Muscle of back (tissue), 3 donors: ENCODE measurements at regions not wholly inside any gene's neighbourhood (a gene's known extent, or its start where the extent isn't known, plus 50 kb on each side); places are given as distances from the start of the nearest gene placed in this dataset.
A peak's percentile ranks its signal among the peaks of the same experiment; 100 is the strongest.

ENCODE experiments used
- DNase-seq, 3 donors: peaks; one replicate each; pipeline versions ENCODE4 v3.0.0 to v3.0.0-alpha.2; 2013

- no peak for DNase-seq
Measured at GRCh38 chr9:79135681-79136415, 435.9 kb upstream of the TLE4 start.

- no peak for DNase-seq
Measured at GRCh38 chr9:79140751-79141150, 431.0 kb upstream of the TLE4 start.

GRCh38 chr9:79143211-79143610 is 428.6 kb upstream of the TLE4 start:
- DNase-seq = no peak

- DNase-seq = no peak
Measured at GRCh38 chr9:79145442-79145841, 426.3 kb upstream of the TLE4 start.

GRCh38 chr9:79149585-79149984 is 422.2 kb upstream of the TLE4 start:
- DNase-seq = no peak

- no peak for DNase-seq
Measured at GRCh38 chr9:79151791-79152190, 420.0 kb upstream of the TLE4 start.

GRCh38 chr9:79152306-79152705 is 419.5 kb upstream of the TLE4 start:
- DNase-seq = no peak

- DNase-seq = no peak
Measured at GRCh38 chr9:79154806-79155205, 417.0 kb upstream of the TLE4 start.

GRCh38 chr9:79155308-79155707 is 416.5 kb upstream of the TLE4 start:
- DNase-seq = no peak

GRCh38 chr9:79163544-79163943 is 408.2 kb upstream of the TLE4 start:
- DNase-seq = no peak

GRCh38 chr9:79164406-79164805 is 407.4 kb upstream of the TLE4 start:
- DNase-seq = no peak

GRCh38 chr9:79165020-79165780 is 406.6 kb upstream of the TLE4 start:
- no peak for DNase-seq

GRCh38 chr9:79166005-79166404 is 405.8 kb upstream of the TLE4 start:
- DNase-seq = no peak

- no peak for DNase-seq
Measured at GRCh38 chr9:79170643-79171042, 401.1 kb upstream of the TLE4 start.

- DNase-seq = no peak
Measured at GRCh38 chr9:79173932-79174331, 397.8 kb upstream of the TLE4 start.

- DNase-seq = no peak
Measured at GRCh38 chr9:79176014-79176697, 395.6 kb upstream of the TLE4 start.

- DNase-seq = peak in 2 of 3 donors; percentile 31 to 39
Measured at GRCh38 chr9:79184831-79185230, 386.9 kb upstream of the TLE4 start.

- peak in 1 of 3 donors; percentile 9 for DNase-seq
Measured at GRCh38 chr9:79185866-79186265, 385.9 kb upstream of the TLE4 start.

GRCh38 chr9:79189511-79189924 is 382.2 kb upstream of the TLE4 start:
- peak in 1 of 3 donors; percentile 71 for DNase-seq

GRCh38 chr9:79193001-79193400 is 378.8 kb upstream of the TLE4 start:
- peak in 2 of 3 donors; percentile 45 to 62 for DNase-seq

GRCh38 chr9:79193501-79194223 is 378.1 kb upstream of the TLE4 start:
- DNase-seq = no peak

- DNase-seq = peak; percentile 56 to 87 (median 84)
Measured at GRCh38 chr9:79195879-79196278, 375.9 kb upstream of the TLE4 start.
